GM21381 (cell line): ENCODE measurements at regions not wholly inside any gene's neighbourhood (a gene's known extent, or its start where the extent isn't known, plus 50 kb on each side); places are given as distances from the start of the nearest gene placed in this dataset.
"Not testable (repeated sequence)": the region's sequence is repeated elsewhere in the genome, so short reads cannot be mapped to it uniquely, and the experiment has no call there.

ENCODE experiments used
- ATAC-seq: cut with Tn5 transposase; IDR thresholded peaks from one replicate; pipeline ENCODE4 v1.9.1; 2021; ENCODE audit warnings: mild to moderate bottlenecking, moderate library complexity; ENCODE audit not compliant: unreplicated experiment

GRCh38 chr9:107805201-107805600 is 315.6 kb upstream of the KLF4 start:
- no peak for ATAC-seq

- ATAC-seq, result no peak
These were observed 304.7 kb upstream of the KLF4 start for GRCh38 chr9:107794259-107794658.

- no peak for ATAC-seq
These were observed 304.0 kb upstream of the KLF4 start for GRCh38 chr9:107793541-107793940.

- no peak for ATAC-seq
These were observed 303.0 kb upstream of the KLF4 start for GRCh38 chr9:107792596-107792995.

- no peak for ATAC-seq
These were observed 302.4 kb upstream of the KLF4 start for GRCh38 chr9:107792006-107792405.

- no peak for ATAC-seq
These were observed 299.6 kb upstream of the KLF4 start for GRCh38 chr9:107789001-107789700.

- ATAC-seq, result no peak
These were observed 297.0 kb upstream of the KLF4 start for GRCh38 chr9:107786561-107786960.

- no peak for ATAC-seq
These were observed 294.8 kb upstream of the KLF4 start for GRCh38 chr9:107784235-107784958.

GRCh38 chr9:107782789-107783188 is 293.2 kb upstream of the KLF4 start:
- ATAC-seq, result no peak

GRCh38 chr9:107782381-107782780 is 292.8 kb upstream of the KLF4 start:
- ATAC-seq, result no peak

GRCh38 chr9:107780960-107781359 is 291.4 kb upstream of the KLF4 start:
- ATAC-seq, result no peak

GRCh38 chr9:107779731-107780130 is 290.2 kb upstream of the KLF4 start:
- ATAC-seq, result no peak

GRCh38 chr9:107778661-107779060 is 289.1 kb upstream of the KLF4 start:
- ATAC-seq, result no peak

- not testable (repeated sequence) for ATAC-seq
These were observed 284.5 kb upstream of the KLF4 start for GRCh38 chr9:107774099-107774498.

GRCh38 chr9:107772988-107773387 is 283.4 kb upstream of the KLF4 start:
- no peak for ATAC-seq

GRCh38 chr9:107770716-107771115 is 281.1 kb upstream of the KLF4 start:
- no peak for ATAC-seq

GRCh38 chr9:107768224-107768623 is 278.7 kb upstream of the KLF4 start:
- no peak for ATAC-seq

GRCh38 chr9:107767711-107768110 is 278.1 kb upstream of the KLF4 start:
- ATAC-seq, result no peak

GRCh38 chr9:107763469-107763868 is 273.9 kb upstream of the KLF4 start:
- not testable (repeated sequence) for ATAC-seq

- ATAC-seq, result no peak
These were observed 271.7 kb upstream of the KLF4 start for GRCh38 chr9:107761307-107761706.

- ATAC-seq, result no peak
These were observed 271.1 kb upstream of the KLF4 start for GRCh38 chr9:107760469-107761242.

- no peak for ATAC-seq
These were observed 270.2 kb upstream of the KLF4 start for GRCh38 chr9:107759823-107760166.
